GM21381 (cell line): ENCODE measurements at regions not wholly inside any gene's neighbourhood (a gene's known extent, or its start where the extent isn't known, plus 50 kb on each side); places are given as distances from the start of the nearest gene placed in this dataset.
A peak's percentile ranks its signal among the peaks of the same experiment; 100 is the strongest.

Experiments
- ATAC-seq: cut with Tn5 transposase; IDR thresholded peaks from one replicate; pipeline ENCODE4 v1.9.1; 2021; ENCODE audit warnings: mild to moderate bottlenecking, moderate library complexity; ENCODE audit not compliant: unreplicated experiment

- ATAC-seq, result no peak
Observed at GRCh38 chr9:88326936-88327335, 61.3 kb upstream of the SPIN1 start.

- no peak for ATAC-seq
Observed at GRCh38 chr9:88326015-88326414, 62.2 kb upstream of the SPIN1 start.

- peak; percentile 81 for ATAC-seq
Observed at GRCh38 chr9:88322906-88323566, 65.2 kb upstream of the SPIN1 start.

- no peak for ATAC-seq
Observed at GRCh38 chr9:88321764-88322163, 66.5 kb upstream of the SPIN1 start.

DNA sequence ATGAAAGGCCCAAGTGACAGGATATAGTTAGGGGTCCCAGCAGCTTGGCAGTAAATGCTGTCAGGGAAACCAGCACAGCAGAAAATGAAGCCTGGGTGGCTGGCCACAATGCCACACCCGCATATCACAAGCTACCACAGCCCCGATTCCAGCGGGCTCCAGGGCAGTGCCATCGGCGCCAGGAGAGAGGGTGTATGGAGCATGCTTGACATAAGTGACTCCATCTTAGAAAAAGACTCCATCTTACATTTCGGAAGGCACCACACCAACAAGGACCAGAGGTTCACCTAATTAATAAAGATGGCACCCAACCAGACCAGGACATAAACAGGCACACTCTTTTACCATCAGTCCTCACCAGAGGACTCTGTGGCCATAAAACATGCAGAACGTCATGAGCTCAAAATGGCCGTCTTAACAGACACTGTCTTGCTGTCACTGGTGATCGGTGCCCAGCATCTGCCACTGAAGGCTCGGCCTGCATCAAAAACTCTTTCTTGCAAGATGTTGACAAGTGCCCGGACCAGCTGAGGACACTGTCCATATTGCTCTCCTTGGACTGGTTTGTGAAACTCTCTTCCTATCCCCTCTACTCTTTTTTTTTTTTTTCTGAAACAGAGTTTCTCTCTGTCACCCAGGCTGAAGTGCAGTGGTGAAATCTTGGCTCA, 67.4 kb upstream of the SPIN1 start:
- no peak for ATAC-seq

DNA sequence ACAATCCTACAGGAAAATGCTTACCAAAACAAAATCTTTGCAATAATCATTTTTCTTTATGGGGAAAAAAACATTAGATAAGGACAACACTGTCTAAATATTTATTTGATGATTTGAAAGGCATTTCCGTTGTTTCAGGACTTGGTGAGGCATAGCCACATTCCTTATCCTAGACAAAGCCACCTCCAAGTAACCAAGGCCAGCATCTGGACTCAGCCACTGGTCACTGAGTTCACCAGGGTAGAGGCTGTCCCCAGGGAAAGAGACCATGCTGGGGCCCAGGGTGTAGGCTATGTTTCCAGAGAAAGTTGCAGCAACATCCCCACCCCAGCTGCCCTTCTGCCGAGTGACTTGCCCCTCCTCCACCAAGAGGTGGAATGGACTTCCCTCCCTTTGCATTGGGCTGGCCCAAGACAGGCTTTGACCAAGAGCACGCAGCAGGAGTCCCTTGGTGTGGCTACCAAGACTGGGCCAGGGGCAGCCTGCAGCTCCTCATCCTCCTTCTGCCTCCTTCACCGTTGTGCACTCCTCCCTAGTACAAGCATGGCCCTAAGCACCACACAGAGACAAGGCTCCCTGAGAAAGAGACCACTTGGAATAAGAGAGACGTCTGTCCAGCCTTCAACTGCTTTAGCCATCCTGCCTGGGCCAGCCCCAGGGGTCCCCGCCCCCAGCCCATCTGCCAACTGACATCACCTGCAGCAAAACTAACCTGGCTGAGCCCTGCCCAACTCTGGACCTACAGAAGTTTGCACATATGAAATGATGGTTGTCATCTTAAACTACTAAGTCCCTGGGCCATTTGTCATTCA, 68.1 kb upstream of the SPIN1 start:
- ATAC-seq, result no peak

DNA sequence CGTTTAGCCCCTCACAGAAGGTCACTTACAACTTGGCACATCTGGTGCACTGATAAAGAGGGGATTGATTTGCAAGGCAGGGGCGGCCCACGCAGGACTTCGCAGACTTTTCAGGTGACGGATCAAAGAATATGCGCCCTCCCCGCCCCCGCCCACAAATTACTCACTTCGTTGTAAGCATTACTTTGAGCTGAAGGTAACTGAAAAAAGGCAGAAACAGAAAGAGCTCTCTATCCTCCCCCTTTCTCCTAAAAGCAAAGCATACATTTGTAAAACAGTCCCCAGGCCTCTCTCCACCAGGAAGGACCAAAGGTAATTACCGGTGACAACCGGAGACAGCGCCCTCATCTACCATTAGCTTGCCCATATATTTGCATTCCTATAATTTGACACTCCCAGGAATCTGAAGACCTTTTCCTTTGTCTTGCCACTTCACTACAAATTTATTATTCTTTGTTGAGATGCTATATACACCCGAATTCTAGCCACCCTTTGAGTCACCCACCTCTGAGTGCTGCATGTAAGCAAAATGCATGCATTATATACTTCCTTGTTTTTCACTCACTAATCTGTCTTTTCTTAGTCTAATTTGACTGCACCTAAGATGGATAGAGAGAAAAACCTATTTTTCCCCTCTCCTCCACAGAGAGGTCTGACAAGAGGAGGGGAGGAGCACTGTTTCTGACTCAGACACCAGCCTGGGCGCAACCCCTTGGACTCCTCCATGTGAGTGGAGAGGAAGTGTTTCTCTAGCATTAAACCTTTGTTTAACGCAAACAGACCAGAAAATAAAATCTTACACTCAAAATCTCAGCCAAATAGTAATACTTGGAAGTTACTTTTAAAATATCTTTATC, 74.7 kb upstream of the SPIN1 start:
- ATAC-seq, result no peak

DNA sequence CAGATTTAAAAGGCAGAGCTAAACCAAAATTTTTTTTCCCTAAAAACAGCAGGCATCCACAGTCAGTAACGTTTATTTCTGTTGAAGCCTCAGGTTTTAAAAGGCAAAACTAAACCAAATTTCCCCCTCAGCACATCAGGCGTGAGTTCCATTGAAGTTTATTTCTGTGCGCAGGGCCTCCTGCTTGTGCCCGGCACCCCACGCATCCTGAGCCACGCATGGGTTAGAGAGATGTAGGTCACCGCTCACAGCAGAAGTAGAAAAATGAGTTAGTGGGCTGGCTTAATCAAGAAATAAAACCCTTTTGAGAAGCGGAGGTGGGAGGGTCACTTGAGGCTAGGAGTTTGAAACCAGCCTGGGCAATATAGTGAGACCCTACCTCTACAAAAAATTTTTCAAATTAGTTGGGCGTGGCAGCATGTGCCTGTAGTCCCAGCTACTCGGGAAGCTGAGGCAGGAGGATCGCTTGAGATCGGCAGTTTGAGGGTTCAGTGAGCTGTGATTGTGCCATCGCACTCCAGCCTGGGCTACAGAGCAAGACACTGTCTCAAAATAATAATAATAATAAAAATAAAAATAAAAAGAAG, 75.6 kb upstream of the SPIN1 start:
- no peak for ATAC-seq

DNA sequence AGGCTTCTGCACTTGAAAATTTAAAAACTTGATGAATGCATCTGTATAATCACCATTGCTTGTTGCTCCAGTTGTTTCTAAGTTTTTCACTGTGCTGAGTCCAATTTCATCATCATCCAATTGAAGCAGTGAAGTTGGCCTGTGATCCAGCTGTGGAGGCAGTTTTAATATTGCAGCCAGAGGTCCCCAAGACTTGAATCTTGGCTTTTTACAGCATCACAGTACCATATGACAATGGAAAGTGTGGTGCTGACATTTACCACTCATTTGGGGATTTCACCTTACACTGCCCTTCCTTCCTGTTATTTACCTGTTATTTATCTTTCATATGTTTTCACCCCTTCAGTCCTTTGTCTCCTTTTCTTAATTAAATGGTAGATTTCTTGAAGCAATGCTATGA, 76.2 kb upstream of the SPIN1 start:
- ATAC-seq, result no peak

DNA sequence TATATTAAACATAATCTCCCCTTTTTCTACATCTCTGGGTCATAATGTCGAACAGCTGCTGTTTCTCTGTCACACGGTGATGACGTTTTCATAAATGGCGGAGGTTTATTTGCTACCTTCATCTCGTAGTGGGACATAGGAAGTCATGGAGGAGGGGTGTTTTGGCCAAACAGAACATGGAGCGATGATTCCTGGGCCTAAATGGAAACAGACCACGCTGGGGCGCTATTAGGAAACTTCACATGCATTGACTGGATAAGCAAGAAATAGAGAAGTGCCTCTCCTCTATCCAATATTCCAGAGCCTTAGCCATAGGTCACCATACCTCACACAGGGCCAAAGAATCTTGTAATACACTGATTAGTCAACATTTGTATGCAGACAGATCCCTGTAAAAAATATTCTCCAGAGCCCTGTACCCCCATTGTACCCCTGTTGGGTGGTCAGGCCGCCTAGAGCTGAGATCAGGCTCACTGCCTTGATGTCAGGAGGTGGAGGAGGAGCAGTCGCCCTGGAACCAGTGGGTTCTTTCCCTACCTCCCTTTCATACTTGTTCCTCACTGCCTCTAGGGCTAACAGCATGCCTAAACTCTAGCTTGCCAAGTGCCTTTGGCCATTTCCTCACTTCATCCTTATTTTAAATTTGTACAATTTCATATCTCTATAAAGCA, 77.8 kb upstream of the SPIN1 start:
- ATAC-seq, result no peak

DNA sequence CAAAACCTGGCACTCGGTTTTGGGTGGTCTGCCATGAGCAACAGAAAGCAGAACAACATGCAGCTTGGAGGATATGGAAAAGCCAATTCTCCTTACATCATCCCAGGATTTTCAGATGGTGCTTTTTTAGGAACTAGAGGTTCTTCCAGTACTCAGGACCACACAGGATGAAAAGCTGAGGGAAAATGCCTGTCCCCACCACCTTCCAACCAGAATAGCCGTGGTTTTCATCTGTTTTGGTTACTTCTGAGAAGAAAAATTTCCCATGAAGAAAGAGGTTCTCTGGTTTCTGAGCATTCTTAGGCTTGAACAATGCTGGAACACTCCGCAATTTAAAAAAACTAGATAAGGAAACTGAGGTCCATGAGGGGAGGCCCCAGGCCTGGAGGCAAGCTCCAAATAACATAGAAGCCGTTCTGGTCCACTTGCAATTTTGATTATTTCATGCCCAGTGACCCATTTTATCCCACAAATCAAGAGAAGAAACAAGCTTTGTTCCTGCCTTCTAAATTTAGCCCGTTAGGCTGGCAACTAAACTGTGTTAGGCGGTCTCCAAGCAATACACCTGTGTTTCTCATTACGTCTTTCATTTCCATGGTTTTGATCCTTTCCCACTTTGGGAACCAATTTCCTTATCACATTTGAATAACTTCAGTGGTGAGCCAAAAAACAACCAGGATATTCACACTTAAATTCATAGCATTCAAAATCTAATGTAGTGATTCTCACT, 79.2 kb upstream of the SPIN1 start:
- no peak for ATAC-seq

DNA sequence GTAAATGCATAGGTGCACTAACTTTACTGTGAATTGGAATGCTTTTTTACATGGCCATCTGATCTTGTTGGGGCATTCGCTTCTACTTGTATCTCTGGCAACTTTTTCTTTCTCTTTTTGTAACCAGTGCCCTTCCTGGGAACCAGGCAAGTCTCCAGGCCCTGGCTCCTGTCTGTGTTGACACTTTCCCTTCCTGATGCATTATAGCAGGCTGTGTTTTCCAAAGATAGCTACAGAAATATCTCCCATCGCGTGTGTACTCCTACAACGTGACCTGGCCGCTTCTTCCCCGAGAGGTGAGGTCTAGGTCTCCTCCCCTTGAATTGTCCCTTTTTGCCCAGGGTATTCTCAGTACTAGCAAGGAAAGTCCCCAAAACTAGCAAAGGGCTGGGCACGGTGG, 81.1 kb upstream of the SPIN1 start:
- no peak for ATAC-seq

DNA sequence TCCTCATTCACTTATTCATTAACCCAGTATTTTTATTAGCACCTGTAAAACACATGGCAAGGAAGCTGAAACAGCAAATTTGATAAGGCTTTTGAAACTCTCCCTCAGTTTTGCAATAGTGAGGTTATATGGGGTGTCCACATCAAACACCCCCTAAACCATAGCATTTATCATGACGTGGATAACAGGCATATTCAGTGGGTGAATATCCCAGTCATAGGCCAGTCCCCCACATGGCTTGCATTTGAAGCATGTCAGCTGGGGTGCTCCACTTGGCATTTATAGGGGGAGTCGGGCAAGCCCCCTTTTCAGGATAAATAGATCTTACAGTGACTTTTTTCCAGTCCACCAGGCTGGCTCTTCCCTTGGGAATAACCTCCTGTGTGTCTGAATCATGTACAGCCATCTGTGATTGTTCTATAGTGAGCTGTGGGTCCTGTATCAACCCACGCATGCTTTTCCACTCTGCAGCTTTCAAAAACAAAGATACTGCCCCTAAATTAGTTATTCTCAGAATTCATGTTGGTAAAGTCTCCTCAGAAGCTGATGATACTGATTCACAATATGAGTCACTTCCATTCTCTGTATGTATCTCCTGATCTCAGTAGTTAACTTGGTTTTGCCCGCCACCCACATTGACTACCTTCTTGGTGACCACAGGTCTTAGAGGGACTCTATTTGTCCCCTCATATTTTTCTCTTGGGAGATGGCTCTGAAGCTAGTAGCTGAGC, 84.4 kb upstream of the SPIN1 start:
- ATAC-seq, result peak; percentile 92

- no peak for ATAC-seq
Observed at GRCh38 chr9:88302579-88303324, 85.5 kb upstream of the SPIN1 start.

DNA sequence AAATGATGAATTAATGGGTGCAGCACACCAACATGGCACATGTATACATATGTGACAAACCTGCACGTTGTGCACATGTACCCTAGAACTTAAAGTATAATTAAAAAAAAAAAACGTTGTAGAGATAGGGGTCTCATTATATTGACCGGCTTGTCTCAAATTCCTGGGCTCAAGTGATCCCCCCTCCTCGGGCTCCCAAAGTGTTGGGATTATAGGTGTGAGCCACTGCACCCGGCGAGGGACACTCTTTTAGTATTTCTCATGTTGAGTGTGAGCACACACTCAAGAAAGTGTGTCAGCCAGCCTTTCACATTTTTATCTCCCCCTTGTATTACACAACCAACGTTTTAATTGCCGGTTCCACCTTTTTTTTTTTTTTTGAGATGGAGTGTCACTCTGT, 87.7 kb upstream of the SPIN1 start:
- ATAC-seq, result no peak

- ATAC-seq, result no peak
Observed at GRCh38 chr9:88291856-88292255, 96.4 kb upstream of the SPIN1 start.

- ATAC-seq, result no peak
Observed at GRCh38 chr9:88291056-88291455, 97.2 kb upstream of the SPIN1 start.

- no peak for ATAC-seq
Observed at GRCh38 chr9:88289532-88289931, 98.7 kb upstream of the SPIN1 start.
